HUES48 (cell line): ENCODE measurements at regions not wholly inside any gene's neighbourhood (a gene's known extent, or its start where the extent isn't known, plus 50 kb on each side); places are given as distances from the start of the nearest gene placed in this dataset.
"Not testable (repeated sequence)": the region's sequence is repeated elsewhere in the genome, so short reads cannot be mapped to it uniquely, and the experiment has no call there.

ENCODE experiments used
- H3K27ac ChIP-seq: one replicate; pipeline ENCODE4 v1.7.0; 2013; ENCODE audit warnings: low read depth, low read length, inconsistent platforms
- H3K27me3 ChIP-seq: 2 replicates; pipeline ENCODE4 v1.6.1; 2013; ENCODE audit warnings: mild to moderate bottlenecking, low read length; ENCODE audit not compliant: control insufficient read depth, insufficient read depth
- H3K36me3 ChIP-seq: 2 replicates; pipeline ENCODE4 v1.6.1; 2013; ENCODE audit warnings: low read length; ENCODE audit not compliant: control insufficient read depth, insufficient read depth
- H3K4me1 ChIP-seq: 2 replicates; pipeline ENCODE4 v1.6.1; 2013; ENCODE audit warnings: mild to moderate bottlenecking, low read length; ENCODE audit not compliant: control insufficient read depth, insufficient read depth
- H3K4me3 ChIP-seq: 2 replicates; pipeline ENCODE4 v1.5.1; 2013; ENCODE audit warnings: mild to moderate bottlenecking, low read depth, low read length
- H3K9ac ChIP-seq: 2 replicates; pipeline ENCODE4 v1.6.1; 2013; ENCODE audit warnings: mild to moderate bottlenecking, low read depth, low read length, moderate library complexity
- H3K9me3 ChIP-seq: 2 replicates; pipeline ENCODE4 v1.6.1; 2013; ENCODE audit warnings: low read length; ENCODE audit not compliant: control insufficient read depth, insufficient read depth

DNA sequence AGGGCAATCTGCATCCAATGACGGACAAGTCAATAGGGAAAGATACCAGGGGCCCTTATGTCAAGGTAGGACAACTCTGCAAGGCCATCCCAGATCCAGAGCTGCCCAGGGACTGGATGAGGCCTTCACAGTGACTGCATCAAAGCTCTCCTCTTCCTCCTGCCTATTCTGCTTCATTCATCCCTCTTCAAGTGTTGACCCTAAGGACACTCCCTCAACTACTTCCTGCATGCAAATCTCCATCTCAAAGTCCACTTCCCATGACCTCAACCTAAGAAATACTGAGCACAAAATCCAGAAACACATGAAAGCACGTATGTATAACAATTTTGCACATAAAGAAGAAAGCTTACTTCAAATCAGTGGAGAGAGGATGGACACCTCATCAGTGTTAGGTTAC lies 182.3 kb downstream of the AVL9 start:
- Histone ChIP-seq H3K9ac (no peak overlapping the region), H3K27ac (no peak overlapping the region), H3K9me3 (0 out of 2 replicates have a peak, but pooled peaks cover 7% of the 10 kb centered on the region), H3K4me1 (peaks cover 26% of the 10 kb centered on the region), H3K36me3 (peaks cover 5% of the 10 kb centered on the region; the same call in 1 of the 2 replicates), H3K27me3 (no peaks in the 10 kb centered on the region), H3K4me3 (no peak overlapping the region)

DNA sequence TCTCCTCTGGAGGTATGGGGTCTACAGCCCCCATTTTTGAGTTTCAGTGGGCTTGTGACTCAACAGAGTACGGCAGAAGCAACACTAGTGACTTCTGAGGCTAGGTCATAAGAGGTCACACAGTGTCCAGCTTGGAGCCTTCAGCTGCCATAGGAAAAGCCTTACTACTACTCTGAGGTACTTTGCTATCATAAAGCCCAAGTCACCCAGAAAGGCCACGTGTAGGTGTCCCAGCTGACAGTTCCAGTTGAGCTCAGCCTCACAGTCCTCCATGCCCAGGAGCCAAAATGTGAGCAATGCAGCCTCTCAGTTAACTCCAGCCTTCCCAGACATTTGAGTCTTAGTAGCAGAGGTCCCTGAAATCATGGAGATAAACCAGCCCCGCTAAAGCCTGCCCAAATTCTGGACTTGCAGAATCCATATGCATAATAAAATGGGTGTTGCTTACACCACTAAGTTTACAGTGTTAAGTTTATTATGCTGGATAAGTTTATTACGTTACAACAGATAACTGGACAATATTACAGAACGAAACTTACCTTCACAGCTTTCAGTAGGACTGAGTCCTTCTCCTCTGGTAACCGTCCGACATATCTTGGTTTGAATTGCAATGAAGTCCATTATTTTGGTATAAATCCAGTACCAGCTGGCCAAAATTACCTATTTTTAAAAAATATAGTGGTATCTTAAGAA lies 181.1 kb downstream of the AVL9 start:
- Histone ChIP-seq H3K4me1 (peaks cover 23% of the 10 kb centered on the region), H3K27me3 (no peaks in the 10 kb centered on the region), H3K4me3 (no peak overlapping the region), H3K9ac (no peak overlapping the region), H3K9me3 (0 out of 2 replicates have a peak, but pooled peaks cover 7% of the 10 kb centered on the region), H3K27ac (no peak overlapping the region), H3K36me3 (peaks cover 5% of the 10 kb centered on the region; the same call in 1 of the 2 replicates)

DNA sequence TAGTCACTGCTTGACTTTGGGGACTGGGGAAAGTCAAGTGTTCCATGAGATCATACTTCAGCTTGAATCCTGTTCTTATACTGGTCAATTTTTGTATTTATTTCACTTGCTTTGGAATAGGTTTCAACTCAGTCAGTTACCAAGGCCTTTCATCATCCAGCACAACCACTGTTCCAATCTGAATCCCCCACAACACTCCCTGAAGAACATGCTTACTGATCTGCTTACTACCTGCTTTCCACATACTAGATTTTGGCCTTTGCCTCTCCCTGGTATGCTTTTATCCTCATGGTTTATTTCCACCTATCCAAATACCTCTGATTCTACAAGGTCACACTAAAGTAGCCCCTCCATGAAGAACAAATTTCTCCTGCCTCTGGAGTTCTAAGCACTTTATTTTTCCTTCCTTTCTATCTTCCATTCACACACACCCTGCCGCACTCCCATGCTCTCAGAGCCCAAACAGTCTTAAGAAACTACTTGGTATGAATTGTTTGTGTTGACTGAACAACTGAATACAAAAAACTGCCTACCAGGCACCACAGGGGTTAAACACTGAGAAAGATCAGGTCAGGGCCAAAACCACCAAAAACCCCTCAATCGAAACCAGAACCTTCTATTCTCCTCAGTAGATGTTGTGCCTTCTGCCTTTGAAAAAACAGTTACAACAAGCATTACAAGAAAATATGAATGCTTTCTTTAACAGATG lies 178.1 kb downstream of the AVL9 start:
- Histone ChIP-seq H3K4me1 (0 out of 2 replicates have a peak, but pooled peaks cover 4% of the 10 kb centered on the region), H3K36me3 (peaks cover 5% of the 10 kb centered on the region; the same call in 1 of the 2 replicates), H3K9ac (no peak overlapping the region), H3K27ac (no peak overlapping the region), H3K27me3 (no peaks in the 10 kb centered on the region), H3K9me3 (0 out of 2 replicates have a peak, but pooled peaks cover 7% of the 10 kb centered on the region), H3K4me3 (no peak overlapping the region)

DNA sequence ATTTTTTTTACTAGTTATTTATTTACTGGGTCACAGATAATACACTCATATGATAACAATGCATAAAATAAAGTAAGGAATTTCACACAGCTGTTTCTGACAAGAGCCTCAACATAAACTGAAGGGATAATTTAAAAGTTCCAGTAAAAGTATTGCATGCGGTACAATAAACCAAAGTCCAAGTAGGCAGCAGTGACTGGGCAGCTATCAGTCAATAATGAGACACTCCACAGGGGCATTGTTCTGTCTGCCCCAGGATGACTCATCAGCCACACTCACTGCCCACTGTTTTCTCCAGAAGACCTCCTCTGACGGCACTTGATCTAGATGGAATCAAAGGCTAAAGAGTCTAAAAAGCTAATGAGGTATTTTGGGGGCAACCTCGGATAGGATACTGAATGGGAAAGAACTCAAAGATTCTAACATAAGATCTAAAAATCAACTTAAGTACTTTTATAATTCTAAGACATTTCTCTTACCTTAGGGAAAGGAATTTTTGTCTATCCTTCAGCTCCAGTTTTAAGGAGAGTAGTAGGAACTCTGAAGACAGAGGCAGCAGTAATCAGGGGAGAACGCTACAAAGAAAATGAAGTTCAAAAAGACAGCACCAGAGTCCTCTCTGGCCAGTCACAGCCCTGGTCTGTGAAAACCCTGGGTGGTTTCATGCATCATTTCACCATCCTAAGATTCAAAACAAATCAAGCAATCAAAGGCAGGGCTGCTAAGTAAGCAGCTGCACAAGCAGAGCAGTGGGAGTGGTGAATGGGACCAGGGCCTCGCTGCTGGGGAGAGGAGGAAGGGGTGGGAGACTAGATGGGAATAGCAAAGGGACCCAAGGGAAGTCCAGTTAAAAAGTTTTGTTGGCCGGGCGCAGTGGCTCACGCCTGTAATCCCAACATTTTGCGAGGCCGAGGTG lies 175.1 kb downstream of the AVL9 start:
- Histone ChIP-seq H3K4me1 (0 out of 2 replicates have a peak, but pooled peaks cover 4% of the 10 kb centered on the region), H3K27ac (peak overlapping the region; percentile 42), H3K4me3 (no peak overlapping the region), H3K27me3 (no peaks in the 10 kb centered on the region), H3K9me3 (no peaks in the 10 kb centered on the region), H3K36me3 (no peaks in the 10 kb centered on the region), H3K9ac (no peak overlapping the region)

DNA sequence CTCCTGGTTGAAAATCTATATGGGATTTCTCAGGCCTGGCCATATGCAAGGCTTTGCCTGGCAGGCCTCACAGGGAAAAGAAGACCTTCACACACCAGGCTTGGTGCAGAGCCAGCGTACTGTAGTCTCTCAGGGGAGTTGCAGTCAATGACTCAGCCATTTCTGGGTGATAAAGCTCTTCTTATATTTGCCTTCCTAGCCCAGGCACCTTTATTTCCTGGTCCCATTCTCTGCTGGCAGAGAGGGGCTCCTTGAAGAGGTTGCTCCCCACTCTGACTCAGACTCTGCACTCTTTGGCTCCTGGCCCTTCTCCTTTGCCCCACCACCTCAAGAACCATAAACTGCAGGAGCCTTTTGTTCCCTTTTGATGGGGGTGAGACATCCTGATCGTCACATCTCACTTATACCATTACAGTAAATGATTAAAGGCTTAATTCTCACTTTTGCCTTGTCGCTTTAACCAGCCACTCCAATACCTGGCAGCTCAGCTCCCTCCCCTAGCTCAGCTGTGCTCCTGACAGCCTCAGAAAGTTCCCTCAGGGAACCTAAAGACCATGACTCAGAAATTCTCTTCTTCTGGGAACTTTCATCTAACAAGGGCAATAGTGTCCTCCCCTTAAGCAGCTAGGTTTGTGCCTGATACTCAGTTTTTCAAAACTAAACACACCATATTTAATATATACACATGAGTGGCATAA lies 174.0 kb downstream of the AVL9 start:
- not testable (repeated sequence) for H3K4me1 ChIP-seq, H3K36me3 ChIP-seq, H3K27me3 ChIP-seq, H3K9me3 ChIP-seq, H3K9ac ChIP-seq, H3K4me3 ChIP-seq
- H3K27ac ChIP-seq: peak overlapping the region; percentile 33

DNA sequence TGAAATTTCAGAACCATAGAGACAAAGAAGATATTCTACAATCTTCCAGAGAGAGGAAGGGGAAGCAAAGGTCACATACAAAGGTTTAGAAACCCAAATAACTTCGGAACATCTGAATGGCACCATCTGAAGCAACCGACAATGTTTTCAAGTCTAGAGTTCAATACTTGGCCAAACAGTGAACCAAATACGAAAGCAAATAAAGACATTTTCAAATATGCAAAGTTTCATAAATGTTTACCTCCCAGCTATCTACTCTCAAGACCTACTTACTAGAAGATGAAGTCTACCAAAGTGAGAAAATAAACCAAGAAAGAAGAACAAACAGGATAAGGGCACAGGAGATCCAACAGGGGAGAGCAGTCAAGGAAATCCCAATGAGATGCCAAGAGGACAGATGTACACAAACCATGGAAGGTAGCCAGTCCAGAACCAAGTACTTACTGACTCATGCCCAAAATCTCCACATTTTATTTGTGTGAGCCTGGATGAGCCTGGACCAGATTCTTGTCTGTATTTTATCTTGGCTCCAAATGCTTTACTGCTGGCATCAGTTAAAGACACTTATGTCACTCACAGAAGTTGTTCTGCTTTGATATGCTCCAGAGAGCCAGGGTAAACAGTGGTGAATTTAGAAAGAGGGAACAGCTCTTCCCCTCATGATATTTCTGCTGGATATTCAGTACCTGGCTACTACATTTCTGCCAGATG lies 173.3 kb downstream of the AVL9 start:
- H3K9ac ChIP-seq, H3K9me3 ChIP-seq, H3K36me3 ChIP-seq, H3K4me1 ChIP-seq, H3K27me3 ChIP-seq, H3K4me3 ChIP-seq, H3K27ac ChIP-seq: not testable (repeated sequence)

DNA sequence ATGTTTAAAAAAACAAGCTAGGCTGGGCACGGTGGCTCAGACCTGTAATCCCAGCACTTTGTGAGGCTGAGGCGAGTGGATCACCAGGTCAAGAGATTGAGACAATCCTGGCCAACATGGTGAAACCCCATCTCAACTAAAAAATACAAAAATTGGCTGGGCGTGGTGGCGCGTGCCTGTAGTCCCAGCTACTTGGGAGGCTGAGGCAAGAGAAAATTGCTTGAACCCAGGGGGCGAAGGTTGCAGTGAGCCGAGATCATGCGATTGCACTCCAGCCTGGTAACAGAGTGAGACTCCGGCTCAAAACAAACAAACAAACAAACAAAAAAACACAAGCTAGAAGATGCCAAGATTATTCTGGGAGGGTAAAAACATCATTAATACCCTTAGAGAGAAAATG lies 172.3 kb downstream of the AVL9 start:
- not testable (repeated sequence) for H3K4me1 ChIP-seq, H3K27me3 ChIP-seq, H3K4me3 ChIP-seq, H3K36me3 ChIP-seq, H3K9ac ChIP-seq, H3K27ac ChIP-seq, H3K9me3 ChIP-seq

DNA sequence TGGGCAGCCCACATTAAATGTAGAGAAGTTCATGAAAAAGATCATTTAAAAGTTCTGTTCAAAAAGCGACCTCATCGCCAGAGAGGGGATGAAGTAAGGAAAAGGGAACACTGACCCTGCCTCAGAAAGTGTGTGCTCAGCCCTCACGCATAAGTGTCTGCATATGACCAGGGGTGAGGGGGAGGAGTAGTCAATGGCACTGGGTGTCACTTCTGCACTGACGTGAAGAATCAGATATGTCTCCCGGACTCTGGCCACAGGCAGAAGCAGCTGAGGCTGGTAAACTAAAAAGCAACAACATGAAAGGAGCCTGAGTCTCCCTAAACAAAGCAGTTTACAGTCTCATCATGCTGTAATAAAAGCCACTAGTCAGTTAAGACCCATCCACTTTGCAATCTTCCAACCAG lies 168.5 kb downstream of the AVL9 start:
- H3K27me3 ChIP-seq, H3K36me3 ChIP-seq, H3K27ac ChIP-seq, H3K9ac ChIP-seq, H3K4me1 ChIP-seq, H3K9me3 ChIP-seq, H3K4me3 ChIP-seq: not testable (repeated sequence)

DNA sequence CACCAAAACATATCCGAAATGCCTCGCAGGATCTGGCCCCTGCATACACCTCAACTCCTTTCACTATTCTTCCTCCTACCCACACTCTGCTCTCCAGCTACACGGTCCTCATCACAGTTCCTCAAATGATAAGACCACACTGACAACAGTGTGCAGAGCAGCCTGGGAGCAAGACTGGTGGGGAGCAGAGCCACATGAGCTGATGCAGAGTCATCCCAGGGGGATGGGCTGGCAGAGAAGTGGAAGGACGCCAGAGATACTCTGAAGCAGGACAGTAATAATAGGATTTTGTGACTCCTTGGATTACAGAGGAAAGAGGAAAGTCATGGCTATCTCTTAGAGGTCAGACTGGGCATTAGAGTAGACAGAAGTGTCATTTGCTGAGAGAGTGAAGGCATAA lies 167.2 kb downstream of the AVL9 start:
- not testable (repeated sequence) for H3K4me3 ChIP-seq, H3K9me3 ChIP-seq, H3K4me1 ChIP-seq, H3K36me3 ChIP-seq, H3K9ac ChIP-seq, H3K27ac ChIP-seq, H3K27me3 ChIP-seq

DNA sequence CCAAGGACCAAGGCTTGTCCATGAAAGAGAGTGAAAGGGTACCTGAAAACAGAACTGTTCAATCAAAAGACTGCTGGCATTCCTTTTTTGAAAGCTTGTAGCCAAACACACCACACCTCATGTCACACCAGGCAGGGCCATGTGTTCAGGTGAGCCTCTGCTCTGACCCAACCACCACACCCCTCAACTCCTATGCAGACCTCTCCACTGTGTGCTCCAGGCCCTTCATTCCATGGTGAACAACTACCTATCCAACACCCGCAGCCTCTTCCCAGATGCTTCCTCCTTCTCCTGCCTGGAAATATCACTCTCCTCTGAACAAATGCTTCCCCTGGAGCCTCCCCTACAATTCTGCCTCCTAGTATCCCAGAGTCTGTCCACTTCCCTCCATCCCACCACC lies 166.6 kb downstream of the AVL9 start:
- Histone ChIP-seq H3K27me3 (no peaks in the 10 kb centered on the region), H3K27ac (no peak overlapping the region), H3K4me3 (no peak overlapping the region), H3K9me3 (no peaks in the 10 kb centered on the region), H3K4me1 (no peaks in the 10 kb centered on the region; the same call in 1 of the 2 replicates), H3K36me3 (no peaks in the 10 kb centered on the region), H3K9ac (no peak overlapping the region)
